Karpas-422 (cell line): ENCODE measurements at regions not wholly inside any gene's neighbourhood (a gene's known extent, or its start where the extent isn't known, plus 50 kb on each side); places are given as distances from the start of the nearest gene placed in this dataset.
"Not testable (repeated sequence)": the region's sequence is repeated elsewhere in the genome, so short reads cannot be mapped to it uniquely, and the experiment has no call there.

Experiments used
- DNase-seq: peaks from one replicate; pipeline ENCODE4 v3.0.0-alpha.2; 2015
- H2AFZ ChIP-seq: fragments of 200-600 bp; sonication (generic); 2 replicates; pipeline ENCODE4 v1.6.1; 2014; ENCODE audit warnings: antibody characterized with exemption, low read length, mixed read lengths
- H3K27ac ChIP-seq: fragments of 200-600 bp; sonication (generic); 2 replicates; pipeline ENCODE4 v1.5.1; 2014; ENCODE audit warnings: mild to moderate bottlenecking, low read length, moderate library complexity
- H3K27me3 ChIP-seq: fragments of 200-600 bp; sonication (generic); 2 replicates; pipeline ENCODE4 v1.6.1; 2014; ENCODE audit warnings: low read length, mixed read lengths
- H3K36me3 ChIP-seq: fragments of 200-600 bp; sonication (generic); 2 replicates; pipeline ENCODE4 v1.6.1; 2014; ENCODE audit warnings: low read length, mixed read lengths; ENCODE audit not compliant: insufficient read depth
- H3K4me1 ChIP-seq: fragments of 200-600 bp; sonication (generic); 2 replicates; pipeline ENCODE4 v1.6.1; 2014; ENCODE audit warnings: mild to moderate bottlenecking, low read length, mixed read lengths
- H3K4me2 ChIP-seq: fragments of 200-600 bp; sonication (generic); 2 replicates; pipeline ENCODE4 v1.6.1; 2014; ENCODE audit warnings: low read length, low read depth, mild to moderate bottlenecking; ENCODE audit not compliant: poor library complexity, severe bottlenecking
- H3K4me3 ChIP-seq: fragments of 200-600 bp; sonication (generic); 2 replicates; pipeline ENCODE4 v1.5.1; 2014; ENCODE audit warnings: mild to moderate bottlenecking, antibody characterized with exemption, low read length, mixed read lengths
- H3K79me2 ChIP-seq: fragments of 200-600 bp; sonication (generic); 2 replicates; pipeline ENCODE4 v1.6.1; 2014; ENCODE audit warnings: mild to moderate bottlenecking, low read length, mixed read lengths
- H3K9ac ChIP-seq: fragments of 200-600 bp; sonication (generic); 2 replicates; pipeline ENCODE4 v1.6.0; 2014; ENCODE audit warnings: low read length
- H3K9me2 ChIP-seq: fragments of 200-600 bp; sonication (generic), shearing (Covaris generic); replicated peaks from 2 replicates; pipeline ENCODE4 v1.6.0; 2014; ENCODE audit warnings: mild to moderate bottlenecking, low read length, moderate library complexity; ENCODE audit not compliant: insufficient read depth
- H3K9me3 ChIP-seq: fragments of 300-700, 200-600 bp; sonication (generic); 2 replicates; pipeline ENCODE4 v1.6.1; 2014; ENCODE audit warnings: low read length, mixed read lengths
- H4K20me1 ChIP-seq: fragments of 200-600 bp; sonication (generic); 2 replicates; pipeline ENCODE4 v1.6.1; 2014; ENCODE audit warnings: mild to moderate bottlenecking, antibody characterized with exemption, low read length, low read depth; ENCODE audit not compliant: insufficient read depth

DNA sequence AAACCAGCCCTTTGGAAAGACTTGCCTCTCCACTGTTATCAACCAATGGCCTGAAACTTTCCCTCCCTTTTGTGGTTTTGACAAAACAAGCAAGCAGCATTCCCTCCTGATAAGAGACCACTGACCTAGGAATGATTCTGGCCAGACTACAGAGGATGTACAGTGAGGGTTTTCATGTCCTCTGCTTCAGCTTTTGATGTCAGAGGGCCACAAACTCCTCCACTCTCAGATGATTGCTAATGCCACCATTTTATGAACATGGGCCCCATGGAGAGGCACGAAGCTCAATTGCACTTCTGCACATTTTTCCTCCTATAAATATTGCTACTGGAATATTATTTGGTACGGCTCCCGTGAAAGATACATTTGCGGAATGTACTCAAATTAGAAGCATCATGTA, 61.5 kb downstream of the PPIAL4A start:
- H2AFZ ChIP-seq, DNase-seq, H3K4me1 ChIP-seq, H4K20me1 ChIP-seq, H3K36me3 ChIP-seq, H3K9me2 ChIP-seq, H3K4me2 ChIP-seq, H3K4me3 ChIP-seq, H3K27ac ChIP-seq, H3K79me2 ChIP-seq, H3K9ac ChIP-seq, H3K27me3 ChIP-seq, H3K9me3 ChIP-seq: not testable (repeated sequence)

DNA sequence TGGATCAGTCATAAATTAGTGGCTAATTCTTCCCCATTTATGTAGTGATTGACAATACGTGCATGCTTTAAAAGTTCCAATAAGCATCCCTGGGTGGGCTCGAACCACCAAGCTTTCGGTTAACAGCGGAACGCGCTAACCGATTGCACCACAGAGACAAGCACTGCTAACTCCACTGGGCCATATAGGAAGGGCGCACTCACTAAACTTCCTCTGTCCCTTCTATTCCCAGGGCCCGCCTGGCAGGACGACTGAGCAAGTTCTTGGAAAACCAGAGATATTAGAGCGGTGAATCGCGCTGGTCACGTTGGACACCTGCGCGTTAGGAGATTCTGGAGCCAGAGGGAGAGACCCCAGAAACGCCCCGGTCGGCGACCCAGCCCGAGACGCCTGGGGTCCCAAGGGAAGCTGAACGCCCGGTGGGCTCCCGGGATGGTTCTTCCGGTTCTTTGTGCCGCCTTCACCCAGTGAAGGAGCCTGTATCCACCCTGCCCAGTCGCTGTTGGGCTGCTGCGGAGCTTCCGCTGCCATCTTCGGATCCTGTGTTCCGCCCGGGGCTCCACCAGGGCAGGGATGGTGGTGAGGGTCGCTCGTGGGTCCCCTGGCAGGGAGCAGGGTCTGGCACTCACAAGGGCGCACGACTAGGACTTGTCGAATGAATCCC, 62.8 kb downstream of the PPIAL4A start:
- not testable (repeated sequence) for H3K4me2 ChIP-seq, H3K79me2 ChIP-seq, H3K4me1 ChIP-seq, H3K9ac ChIP-seq, H3K9me2 ChIP-seq, H3K27ac ChIP-seq, H2AFZ ChIP-seq, H3K9me3 ChIP-seq, H4K20me1 ChIP-seq, H3K4me3 ChIP-seq, H3K36me3 ChIP-seq, H3K27me3 ChIP-seq, DNase-seq

DNA sequence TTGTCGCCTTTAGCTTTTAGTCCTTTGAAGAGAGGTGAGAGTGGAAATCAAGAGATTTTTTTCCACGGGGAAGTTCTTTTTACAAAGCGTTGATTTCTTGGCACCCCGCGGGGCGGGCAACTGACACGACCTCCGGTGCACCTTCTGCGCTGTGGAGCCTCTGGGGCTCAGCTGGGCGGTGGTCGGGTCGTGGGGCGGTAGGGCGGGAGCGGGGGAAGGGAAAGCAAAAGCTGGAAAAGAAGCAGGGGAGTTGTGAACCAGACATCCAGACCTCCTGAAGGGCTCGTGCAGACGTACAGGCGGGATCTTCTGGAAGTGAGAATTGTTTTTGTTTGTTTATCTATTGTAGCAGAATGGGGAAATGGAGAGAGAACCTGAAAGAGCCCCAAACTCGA, 63.3 kb downstream of the PPIAL4A start:
- not testable (repeated sequence) for H3K36me3 ChIP-seq, H3K4me3 ChIP-seq, H3K27me3 ChIP-seq, H3K4me2 ChIP-seq, H3K9ac ChIP-seq, DNase-seq, H3K9me3 ChIP-seq, H3K27ac ChIP-seq, H3K9me2 ChIP-seq, H3K4me1 ChIP-seq, H3K79me2 ChIP-seq, H2AFZ ChIP-seq, H4K20me1 ChIP-seq

DNA sequence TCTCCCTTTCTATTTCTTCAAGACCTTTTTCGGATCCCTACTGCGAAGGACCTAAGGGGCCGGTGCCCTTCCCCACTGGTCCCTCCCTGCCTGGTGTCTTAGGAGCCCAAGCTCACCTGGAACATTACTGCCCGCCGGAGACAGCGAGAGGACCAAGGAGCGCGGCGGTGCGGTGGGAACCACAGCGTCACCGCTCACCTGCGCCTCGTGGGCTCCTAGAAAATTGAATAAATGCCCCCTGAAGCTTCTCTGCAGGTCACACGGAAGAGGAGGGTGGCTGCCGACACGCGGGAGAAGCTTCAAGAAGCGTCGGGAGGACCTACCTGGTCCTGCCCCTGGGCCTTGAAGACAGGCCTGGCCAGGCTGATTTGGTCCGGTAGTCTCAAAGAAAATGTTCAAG, 65.2 kb downstream of the PPIAL4A start:
- no peaks in the 10 kb centered on the region for H3K9me2 ChIP-seq
- no peak for DNase-seq

DNA sequence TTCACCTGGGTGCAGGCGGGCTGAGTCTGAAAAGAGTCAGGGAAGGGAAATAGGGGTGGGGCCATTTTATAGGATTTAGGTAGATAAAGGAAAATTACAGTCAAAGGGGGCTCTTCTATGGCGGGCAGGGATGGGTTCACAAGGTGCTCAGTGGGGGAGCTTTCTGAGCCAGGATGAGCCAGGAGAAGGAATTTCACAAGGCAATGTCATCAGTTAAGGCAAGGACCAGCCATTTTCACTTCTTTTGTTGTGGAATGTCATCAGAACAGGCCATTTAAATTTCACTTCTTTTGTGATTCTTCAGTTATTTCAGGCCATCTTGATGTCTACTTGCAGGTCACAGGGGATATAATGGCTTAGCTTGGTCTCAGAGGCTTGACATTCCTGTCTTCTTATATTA, 66.4 kb downstream of the PPIAL4A start:
- not testable (repeated sequence) for H3K27me3 ChIP-seq, H3K9ac ChIP-seq, H3K4me2 ChIP-seq, H3K9me3 ChIP-seq, H3K27ac ChIP-seq, H4K20me1 ChIP-seq, H3K79me2 ChIP-seq, H3K36me3 ChIP-seq, H3K9me2 ChIP-seq, DNase-seq, H3K4me1 ChIP-seq, H3K4me3 ChIP-seq, H2AFZ ChIP-seq

More for the DNA sequence above, 65.2 kb downstream of the PPIAL4A start:
- no peaks in the 10 kb centered on the region for H3K79me2 ChIP-seq
- H4K20me1 ChIP-seq = no peaks in the 10 kb centered on the region
- H3K9ac ChIP-seq = no peak overlapping the region
- H3K4me3 ChIP-seq = no peak overlapping the region
- H3K36me3 ChIP-seq = no peaks in the 10 kb centered on the region
- H3K27me3 ChIP-seq = no peaks in the 10 kb centered on the region
- no peak overlapping the region for H2AFZ ChIP-seq
- no peak overlapping the region for H3K27ac ChIP-seq
- no peaks in the 10 kb centered on the region for H3K4me1 ChIP-seq
- H3K4me2 ChIP-seq = no peak overlapping the region
- H3K9me3 ChIP-seq = no peaks in the 10 kb centered on the region

DNA sequence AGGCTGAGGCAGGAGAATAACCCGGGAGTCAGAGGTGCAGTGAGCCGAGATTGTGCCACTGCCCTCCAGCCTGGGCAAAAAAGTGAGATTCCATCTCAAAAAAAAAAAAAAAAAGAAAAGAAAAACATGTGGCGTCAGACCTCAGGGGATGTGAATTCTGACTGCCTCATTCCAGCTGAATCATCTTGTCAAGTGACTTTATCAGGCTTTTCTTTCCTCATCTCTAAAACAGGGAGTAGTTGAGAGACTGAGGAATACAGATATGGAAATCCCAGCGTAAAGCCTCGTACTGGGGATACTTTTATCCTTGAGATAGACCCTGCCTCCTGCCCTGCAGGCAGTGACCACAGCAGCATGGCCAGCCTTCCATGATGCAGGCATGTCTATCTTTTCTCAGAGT, 76.4 kb downstream of the PPIAL4A start:
- not testable (repeated sequence) for H3K9me3 ChIP-seq, H3K27me3 ChIP-seq, H3K9ac ChIP-seq, H3K9me2 ChIP-seq, H3K27ac ChIP-seq, H3K4me1 ChIP-seq, H3K79me2 ChIP-seq, H4K20me1 ChIP-seq, DNase-seq, H3K4me2 ChIP-seq, H3K36me3 ChIP-seq, H2AFZ ChIP-seq, H3K4me3 ChIP-seq

DNA sequence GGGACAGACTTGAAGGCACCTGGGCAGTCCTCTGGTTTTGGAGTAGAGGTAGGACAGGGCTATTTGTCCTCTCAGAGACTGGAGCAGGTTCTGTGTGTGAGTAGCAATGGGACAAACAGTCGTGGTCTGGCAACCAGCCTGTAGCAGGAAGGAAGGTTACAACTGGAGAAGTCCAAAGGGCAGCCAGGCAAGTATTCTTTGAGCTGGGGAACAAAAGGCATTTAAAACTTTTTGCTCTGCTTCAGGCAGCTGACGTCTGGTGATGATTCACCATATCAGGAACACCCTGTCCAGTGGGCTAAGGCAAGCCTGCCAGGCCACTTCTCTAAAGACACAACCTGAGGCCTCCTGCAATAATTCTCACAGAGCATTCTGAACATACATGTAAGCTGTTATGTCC, 83.3 kb downstream of the PPIAL4A start:
- H3K4me3 ChIP-seq, H2AFZ ChIP-seq, H3K9ac ChIP-seq, DNase-seq, H3K27me3 ChIP-seq, H3K4me1 ChIP-seq, H3K36me3 ChIP-seq, H3K4me2 ChIP-seq, H3K27ac ChIP-seq, H3K79me2 ChIP-seq, H3K9me3 ChIP-seq, H4K20me1 ChIP-seq, H3K9me2 ChIP-seq: not testable (repeated sequence)

DNA sequence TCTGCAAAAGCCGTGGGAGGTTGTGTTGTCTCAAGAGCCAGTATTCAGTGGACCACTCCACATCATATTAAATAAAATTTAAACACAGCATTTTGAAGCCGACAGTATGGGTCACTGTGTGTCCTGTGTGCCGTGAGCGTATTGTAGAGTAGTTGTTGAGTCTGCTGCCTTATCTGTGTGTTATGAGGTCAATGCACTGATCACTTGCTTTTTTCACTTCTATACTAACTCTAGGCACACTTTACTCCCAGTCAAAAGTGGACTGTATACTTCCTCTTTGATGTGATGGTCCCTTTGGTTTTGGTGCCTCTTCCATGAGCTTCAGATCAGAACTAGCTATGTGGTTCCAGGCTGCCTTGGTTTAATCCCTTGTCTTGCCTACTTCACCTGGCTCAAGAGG, 84.3 kb downstream of the PPIAL4A start:
- H4K20me1 ChIP-seq, H2AFZ ChIP-seq, H3K27ac ChIP-seq, H3K79me2 ChIP-seq, H3K4me1 ChIP-seq, H3K9ac ChIP-seq, H3K27me3 ChIP-seq, H3K4me3 ChIP-seq, H3K4me2 ChIP-seq, H3K9me3 ChIP-seq, DNase-seq, H3K9me2 ChIP-seq, H3K36me3 ChIP-seq: not testable (repeated sequence)

DNA sequence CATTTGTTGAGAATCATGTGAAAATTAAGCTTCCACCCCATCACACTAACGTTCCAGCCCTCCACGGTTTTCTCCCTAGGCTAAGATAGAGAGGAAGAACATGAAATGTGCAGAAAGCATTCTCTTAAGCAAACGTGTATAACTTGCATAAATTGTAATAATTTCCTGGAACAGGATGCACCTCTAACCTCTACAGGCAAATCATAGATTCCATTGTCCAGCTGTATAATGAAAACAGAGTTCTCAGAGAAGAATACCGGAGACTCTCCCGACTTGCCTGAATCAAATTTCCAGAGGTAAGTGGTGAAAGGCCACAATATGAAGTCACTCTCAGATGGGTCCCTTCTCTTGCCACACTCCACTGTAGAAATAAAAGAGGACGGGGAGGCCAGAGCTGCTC, 87.7 kb downstream of the PPIAL4A start:
- not testable (repeated sequence) for H3K27me3 ChIP-seq, H3K36me3 ChIP-seq, H3K79me2 ChIP-seq, H3K9me2 ChIP-seq, H3K4me3 ChIP-seq, H3K9ac ChIP-seq, H3K4me1 ChIP-seq, H3K9me3 ChIP-seq, H3K27ac ChIP-seq, H2AFZ ChIP-seq, H4K20me1 ChIP-seq, H3K4me2 ChIP-seq, DNase-seq
